IgD-negative memory B cell (primary cell): ENCODE measurements at regions not wholly inside any gene's neighbourhood (a gene's known extent, or its start where the extent isn't known, plus 50 kb on each side); places are given as distances from the start of the nearest gene placed in this dataset.

Source experiments
- H3K27ac Mint-ChIP-seq, 3 donors: one replicate each; pipeline ENCODE4 v1.8.0; 2020 to 2022; ENCODE audit warnings: mild to moderate bottlenecking in 3 of 3, mixed read lengths in 3 of 3, moderate library complexity in 1 of 3
- H3K27me3 Mint-ChIP-seq: one replicate; pipeline ENCODE4 v1.8.0; 2021; ENCODE audit warnings: mixed read lengths
- H3K36me3 Mint-ChIP-seq: one replicate; pipeline ENCODE4 v1.8.0; 2020; ENCODE audit warnings: mild to moderate bottlenecking, mixed read lengths
- H3K4me1 Mint-ChIP-seq, 3 donors: one replicate each; pipeline ENCODE4 v1.8.0; 2020 to 2022; ENCODE audit warnings: mixed read lengths in 3 of 3, mild to moderate bottlenecking in 1 of 3
- H3K4me3 Mint-ChIP-seq, 4 donors: one replicate each; pipeline ENCODE4 v1.8.0; 2020 to 2022; ENCODE audit warnings: mild to moderate bottlenecking in 4 of 4, mixed read lengths in 4 of 4, moderate library complexity in 3 of 4
- H3K9me3 Mint-ChIP-seq, 3 donors: one replicate each; pipeline ENCODE4 v1.8.0; 2020 to 2021; ENCODE audit warnings: mixed read lengths in 3 of 3, mild to moderate bottlenecking in 1 of 3

- no peaks in the 10 kb centered on the region for H3K4me1 Mint-ChIP-seq
- H3K27me3 Mint-ChIP-seq: peaks cover 5% of the 10 kb centered on the region
- no peaks in the 10 kb centered on the region for H3K36me3 Mint-ChIP-seq
- no peak overlapping the region for H3K27ac Mint-ChIP-seq
- no peaks in the 10 kb centered on the region for H3K9me3 Mint-ChIP-seq
- H3K4me3 Mint-ChIP-seq: no peak overlapping the region
These were observed 99.6 kb upstream of the OBI1 start for GRCh38 chr13:78758549-78758948.

DNA sequence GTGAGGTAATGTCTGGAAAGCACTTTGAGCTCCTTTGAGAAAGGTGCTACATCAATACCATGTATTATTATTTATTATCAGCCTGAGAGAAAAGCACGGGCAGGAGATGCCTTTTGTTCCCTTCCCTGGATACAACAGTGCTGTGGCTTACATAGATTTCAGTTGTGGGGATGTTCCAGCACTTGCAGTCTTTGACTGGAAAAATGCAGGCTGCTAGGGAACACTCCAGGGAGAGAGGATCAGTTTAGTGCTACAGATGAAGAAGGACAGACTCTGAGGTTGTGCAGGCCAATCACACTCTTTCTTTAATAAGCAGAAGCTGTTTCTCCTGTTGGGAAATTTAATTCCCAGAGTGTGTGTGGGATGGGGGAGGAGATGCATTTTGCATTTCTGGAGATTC, 94.5 kb upstream of the OBI1 start:
- Mint-ChIP-seq H3K27me3 (peaks cover 7% of the 10 kb centered on the region), H3K27ac (no peak overlapping the region), H3K36me3 (no peaks in the 10 kb centered on the region), H3K9me3 (no peaks in the 10 kb centered on the region), H3K4me3 (no peak overlapping the region), H3K4me1 (no peaks in the 10 kb centered on the region)

DNA sequence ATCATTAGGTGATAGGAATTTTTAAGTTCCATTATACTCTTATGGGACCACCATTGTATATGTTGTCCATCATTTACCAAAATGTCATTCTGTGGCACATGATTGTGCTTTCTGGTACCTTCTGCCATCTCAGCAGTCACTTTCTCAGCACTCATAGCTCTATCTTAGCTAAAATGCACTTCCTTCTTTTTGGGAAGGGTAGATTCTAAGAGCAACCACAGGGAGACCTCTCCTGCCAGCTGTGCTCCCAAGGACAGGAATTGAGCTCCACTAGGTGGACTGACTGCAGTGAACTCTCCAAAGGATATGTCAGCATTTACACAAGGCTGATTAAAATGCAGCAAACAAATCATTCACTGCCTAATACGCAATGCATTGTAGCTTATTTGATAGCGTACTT, 91.8 kb upstream of the OBI1 start:
- Mint-ChIP-seq H3K4me3 (no peak overlapping the region), H3K9me3 (no peaks in the 10 kb centered on the region), H3K4me1 (no peaks in the 10 kb centered on the region), H3K27ac (no peak overlapping the region), H3K27me3 (peaks cover 10% of the 10 kb centered on the region), H3K36me3 (no peaks in the 10 kb centered on the region)

- no peak overlapping the region for H3K27ac Mint-ChIP-seq
- H3K9me3 Mint-ChIP-seq: no peaks in the 10 kb centered on the region
- H3K27me3 Mint-ChIP-seq: peaks cover 6% of the 10 kb centered on the region
- H3K36me3 Mint-ChIP-seq: no peaks in the 10 kb centered on the region
- no peaks in the 10 kb centered on the region for H3K4me1 Mint-ChIP-seq
- H3K4me3 Mint-ChIP-seq: no peak overlapping the region
These were observed 85.0 kb upstream of the OBI1 start for GRCh38 chr13:78743973-78744372.

- H3K27ac Mint-ChIP-seq: no peak overlapping the region
- no peaks in the 10 kb centered on the region for H3K4me1 Mint-ChIP-seq
- peaks cover 3% of the 10 kb centered on the region for H3K27me3 Mint-ChIP-seq
- H3K9me3 Mint-ChIP-seq: no peaks in the 10 kb centered on the region
- no peaks in the 10 kb centered on the region for H3K36me3 Mint-ChIP-seq
- no peak overlapping the region for H3K4me3 Mint-ChIP-seq
These were observed 83.7 kb upstream of the OBI1 start for GRCh38 chr13:78742659-78743058.

- Mint-ChIP-seq H3K4me1 (no peaks in the 10 kb centered on the region), H3K4me3 (no peak overlapping the region), H3K27ac (no peak overlapping the region), H3K36me3 (no peaks in the 10 kb centered on the region), H3K9me3 (no peaks in the 10 kb centered on the region), H3K27me3 (no peaks in the 10 kb centered on the region)
These were observed 77.2 kb upstream of the OBI1 start for GRCh38 chr13:78736142-78736541.

- Mint-ChIP-seq H3K9me3 (no peaks in the 10 kb centered on the region), H3K27me3 (peaks cover 3% of the 10 kb centered on the region), H3K27ac (no peak overlapping the region), H3K36me3 (no peaks in the 10 kb centered on the region), H3K4me3 (no peak overlapping the region), H3K4me1 (no peaks in the 10 kb centered on the region)
These were observed 73.6 kb upstream of the OBI1 start for GRCh38 chr13:78732445-78733017.

DNA sequence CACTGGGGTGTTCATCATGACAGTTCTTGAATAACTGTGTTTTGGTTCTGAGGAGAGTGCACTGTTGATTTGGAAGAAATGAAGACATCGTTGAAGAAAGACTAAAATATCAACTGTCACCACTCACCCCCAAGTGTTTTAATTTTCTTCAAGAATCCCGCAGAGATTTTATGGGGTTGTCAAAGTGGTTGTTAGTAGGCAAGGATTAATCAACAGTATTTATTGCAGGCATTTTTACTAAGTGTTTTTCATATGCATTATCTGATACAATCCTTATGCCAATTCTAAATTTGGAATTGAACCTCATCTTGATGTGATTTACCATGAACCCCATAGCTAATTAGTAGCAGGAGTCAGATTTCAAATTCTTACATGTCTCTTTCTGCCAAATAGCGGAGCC, 63.7 kb upstream of the OBI1 start:
- H3K27ac Mint-ChIP-seq: no peak overlapping the region

DNA sequence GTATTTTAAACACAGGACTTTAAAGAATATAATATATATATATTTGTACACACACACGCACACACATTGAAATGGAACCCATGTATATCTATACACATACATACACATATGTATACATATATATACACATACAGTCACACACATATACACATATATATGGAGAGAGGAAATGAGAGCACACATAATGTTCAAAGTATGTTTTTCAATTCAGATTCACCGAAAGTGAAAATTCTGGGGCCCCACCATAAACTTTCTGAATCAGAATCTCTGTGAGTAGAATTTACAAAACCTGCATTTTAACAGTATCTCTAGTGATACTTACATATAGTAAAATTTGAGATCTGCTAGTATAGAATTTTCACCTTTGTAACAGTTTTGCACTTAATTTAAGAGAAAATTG, 60.4 kb upstream of the OBI1 start:
- no peaks in the 10 kb centered on the region for H3K36me3 Mint-ChIP-seq
- no peaks in the 10 kb centered on the region for H3K9me3 Mint-ChIP-seq
- peaks cover 0 to 3% (median 0%) of the 10 kb centered on the region in 3 donors for H3K4me1 Mint-ChIP-seq
- no peak overlapping the region for H3K27ac Mint-ChIP-seq
- H3K4me3 Mint-ChIP-seq: no peak overlapping the region
- no peaks in the 10 kb centered on the region for H3K27me3 Mint-ChIP-seq

More for the DNA sequence above, 63.7 kb upstream of the OBI1 start:
- Mint-ChIP-seq H3K4me1 (no peaks in the 10 kb centered on the region), H3K4me3 (no peak overlapping the region), H3K27me3 (no peaks in the 10 kb centered on the region), H3K9me3 (no peaks in the 10 kb centered on the region), H3K36me3 (no peaks in the 10 kb centered on the region)

- no peaks in the 10 kb centered on the region for H3K27me3 Mint-ChIP-seq
- H3K4me1 Mint-ChIP-seq: peaks cover 0 to 3% (median 0%) of the 10 kb centered on the region in 3 donors
- H3K27ac Mint-ChIP-seq: no peak overlapping the region
- peaks cover 0 to 2% (median 0%) of the 10 kb centered on the region in 3 donors for H3K9me3 Mint-ChIP-seq
- no peaks in the 10 kb centered on the region for H3K36me3 Mint-ChIP-seq
- H3K4me3 Mint-ChIP-seq: no peak overlapping the region
These were observed 55.8 kb upstream of the OBI1 start for GRCh38 chr13:78714717-78715116.

- Mint-ChIP-seq H3K27ac (no peak overlapping the region), H3K27me3 (no peaks in the 10 kb centered on the region), H3K36me3 (no peaks in the 10 kb centered on the region), H3K9me3 (peaks cover 0 to 2% (median 0%) of the 10 kb centered on the region in 3 donors), H3K4me3 (no peak overlapping the region), H3K4me1 (peaks cover 0 to 3% (median 0%) of the 10 kb centered on the region in 3 donors)
These were observed 53.9 kb upstream of the OBI1 start for GRCh38 chr13:78712831-78713230.

DNA sequence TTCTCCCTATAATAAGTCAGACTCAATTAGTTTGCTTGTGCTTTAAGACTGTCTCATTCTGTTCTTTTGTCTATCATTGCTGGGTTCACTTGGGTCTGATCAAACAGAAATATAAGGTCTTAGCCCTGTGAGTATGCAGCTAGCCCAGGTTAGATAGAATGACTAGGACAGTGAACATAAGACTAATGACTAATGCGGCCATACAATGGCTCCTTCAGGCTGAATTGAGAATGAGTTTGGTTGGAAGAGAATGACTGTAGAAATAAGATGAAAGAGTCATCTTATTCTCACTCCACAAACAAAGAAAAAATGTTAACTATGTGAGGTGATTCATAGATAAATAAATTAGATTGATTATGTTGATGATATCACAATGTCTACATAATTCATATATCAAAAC, 50.1 kb upstream of the OBI1 start:
- peaks cover 0 to 4% (median 3%) of the 10 kb centered on the region in 3 donors for H3K9me3 Mint-ChIP-seq
- H3K4me1 Mint-ChIP-seq: no peaks in the 10 kb centered on the region
- no peaks in the 10 kb centered on the region for H3K27me3 Mint-ChIP-seq
- no peak overlapping the region for H3K4me3 Mint-ChIP-seq
- H3K27ac Mint-ChIP-seq: no peak overlapping the region
- no peaks in the 10 kb centered on the region for H3K36me3 Mint-ChIP-seq
